Activated T-helper 17 cell treated with anti-CD3 and anti-CD28 coated beads, Interleukin-2, amount 50 U/mL, for 72 hours (primary cell): ENCODE measurements at regions not wholly inside any gene's neighbourhood (a gene's known extent, or its start where the extent isn't known, plus 50 kb on each side); places are given as distances from the start of the nearest gene placed in this dataset.

Experiments used
- ATAC-seq: fragments of 150-1000 bp; cut with Tn5 transposase; replicated peaks from 2 replicates; pipeline ENCODE4 v1.10.0; 2021; ENCODE audit warnings: mild to moderate bottlenecking, moderate library complexity
- H3K27ac Mint-ChIP-seq: one replicate; pipeline ENCODE4 v1.8.0; 2022; ENCODE audit warnings: mixed read lengths
- H3K27me3 Mint-ChIP-seq: one replicate; pipeline ENCODE4 v1.8.0; 2022; ENCODE audit warnings: mixed read lengths
- H3K36me3 Mint-ChIP-seq: one replicate; pipeline ENCODE4 v1.8.0; 2022; ENCODE audit warnings: low read depth, mild to moderate bottlenecking, mixed read lengths
- H3K4me1 Mint-ChIP-seq: one replicate; pipeline ENCODE4 v1.8.0; 2022; ENCODE audit warnings: mixed read lengths
- H3K4me3 Mint-ChIP-seq: one replicate; pipeline ENCODE4 v1.8.0; 2022; ENCODE audit warnings: mild to moderate bottlenecking, mixed read lengths
- H3K9me3 Mint-ChIP-seq: one replicate; pipeline ENCODE4 v1.8.0; 2022; ENCODE audit warnings: mixed read lengths

- Mint-ChIP-seq H3K36me3 (peaks cover 10% of the 10 kb centered on the region), H3K4me1 (peaks cover 71% of the 10 kb centered on the region), H3K9me3 (no peaks in the 10 kb centered on the region), H3K27ac (peak overlapping the region; percentile 20), H3K4me3 (no peak overlapping the region), H3K27me3 (no peaks in the 10 kb centered on the region)
- ATAC-seq, result no peak
Observed at GRCh38 chr2:134164306-134164705, 89.6 kb upstream of the MGAT5 start.

GRCh38 chr2:134167015-134167414 lies 86.9 kb upstream of the MGAT5 start:
- Mint-ChIP-seq H3K4me3 (no peak overlapping the region), H3K27ac (peak overlapping the region; percentile 20), H3K27me3 (no peaks in the 10 kb centered on the region), H3K4me1 (peaks cover 74% of the 10 kb centered on the region), H3K9me3 (no peaks in the 10 kb centered on the region), H3K36me3 (peaks cover 21% of the 10 kb centered on the region)
- ATAC-seq, result peak; percentile 35

DNA sequence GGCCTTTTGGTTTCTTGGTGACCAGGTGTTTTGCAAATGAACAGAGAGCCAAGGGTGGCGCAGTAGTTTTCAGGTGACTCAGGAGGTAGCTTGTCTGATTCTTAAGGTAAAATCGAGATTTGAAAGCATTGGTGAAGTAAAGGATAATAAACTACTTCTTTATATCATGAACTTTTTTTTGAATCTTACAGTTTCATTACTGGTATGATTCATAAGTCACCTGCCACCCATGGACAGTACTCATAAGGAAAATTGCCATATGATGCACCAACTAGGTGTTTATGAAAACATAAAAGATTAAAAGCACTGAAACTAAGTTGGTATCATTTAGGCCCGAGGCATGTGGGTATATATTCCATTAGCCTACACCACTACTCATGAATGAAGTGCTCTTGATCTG lies 84.1 kb upstream of the MGAT5 start:
- peak; percentile 91 for ATAC-seq
- no peaks in the 10 kb centered on the region for H3K27me3 Mint-ChIP-seq
- H3K27ac Mint-ChIP-seq, result peak overlapping the region; percentile 78
- H3K4me1 Mint-ChIP-seq, result peaks cover 72% of the 10 kb centered on the region
- H3K36me3 Mint-ChIP-seq, result peaks cover 22% of the 10 kb centered on the region
- H3K4me3 Mint-ChIP-seq, result peak overlapping the region; percentile 68
- H3K9me3 Mint-ChIP-seq, result no peaks in the 10 kb centered on the region

DNA sequence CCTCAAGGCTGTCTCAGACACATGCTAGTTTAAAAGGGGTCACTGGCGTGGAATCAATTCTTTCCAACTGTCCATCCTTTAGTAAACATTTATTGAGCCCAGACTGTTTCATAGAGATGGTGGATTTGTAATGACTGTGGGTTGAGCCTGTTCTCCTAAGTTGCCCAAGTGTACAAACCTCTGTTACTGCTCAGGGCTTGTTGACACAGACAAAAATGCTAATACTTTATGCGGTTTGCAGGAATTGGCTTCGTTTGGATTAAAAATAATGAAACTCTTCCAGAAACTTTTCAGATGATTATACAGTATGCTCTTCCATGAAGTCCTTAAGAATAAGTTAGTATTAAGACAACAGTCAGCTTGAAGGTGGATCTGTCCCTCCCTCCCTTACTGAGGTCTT lies 83.6 kb upstream of the MGAT5 start:
- ATAC-seq, result no peak
- H3K36me3 Mint-ChIP-seq, result peaks cover 17% of the 10 kb centered on the region
- peaks cover 69% of the 10 kb centered on the region for H3K4me1 Mint-ChIP-seq
- peak overlapping the region; percentile 78 for H3K27ac Mint-ChIP-seq
- no peaks in the 10 kb centered on the region for H3K9me3 Mint-ChIP-seq
- H3K4me3 Mint-ChIP-seq, result peak overlapping the region; percentile 68
- no peaks in the 10 kb centered on the region for H3K27me3 Mint-ChIP-seq

DNA sequence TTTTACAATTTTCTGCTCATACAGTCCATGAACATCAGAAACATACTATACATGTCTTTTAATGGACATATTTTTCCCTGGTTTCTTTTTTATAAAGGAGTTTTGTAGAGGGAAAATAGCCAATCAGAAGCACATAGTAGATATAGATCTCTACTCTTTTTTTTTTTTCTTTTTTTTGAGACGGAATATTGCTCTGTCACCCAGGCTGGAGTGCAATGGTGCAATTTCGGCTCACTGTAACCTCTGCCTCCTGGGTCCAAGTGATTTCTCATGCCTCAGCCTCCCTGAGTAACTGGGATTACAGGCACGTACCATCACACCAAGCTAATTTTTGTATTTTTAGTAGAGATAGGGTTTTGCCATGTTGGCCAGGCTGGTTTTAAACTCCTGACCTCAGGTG lies 83.2 kb upstream of the MGAT5 start:
- peak overlapping the region; percentile 68 for H3K4me3 Mint-ChIP-seq
- no peaks in the 10 kb centered on the region for H3K9me3 Mint-ChIP-seq
- peaks cover 16% of the 10 kb centered on the region for H3K36me3 Mint-ChIP-seq
- H3K4me1 Mint-ChIP-seq, result peaks cover 71% of the 10 kb centered on the region
- H3K27me3 Mint-ChIP-seq, result no peaks in the 10 kb centered on the region
- no peak for ATAC-seq
- peak overlapping the region; percentile 78 for H3K27ac Mint-ChIP-seq

- H3K27ac Mint-ChIP-seq, result peak overlapping the region; percentile 65
- H3K4me1 Mint-ChIP-seq, result peaks cover 76% of the 10 kb centered on the region
- peaks cover 21% of the 10 kb centered on the region for H3K36me3 Mint-ChIP-seq
- no peaks in the 10 kb centered on the region for H3K27me3 Mint-ChIP-seq
- ATAC-seq, result no peak
- peak overlapping the region; percentile 44 for H3K4me3 Mint-ChIP-seq
- H3K9me3 Mint-ChIP-seq, result no peaks in the 10 kb centered on the region
Observed at GRCh38 chr2:134173338-134174016, 80.4 kb upstream of the MGAT5 start.

DNA sequence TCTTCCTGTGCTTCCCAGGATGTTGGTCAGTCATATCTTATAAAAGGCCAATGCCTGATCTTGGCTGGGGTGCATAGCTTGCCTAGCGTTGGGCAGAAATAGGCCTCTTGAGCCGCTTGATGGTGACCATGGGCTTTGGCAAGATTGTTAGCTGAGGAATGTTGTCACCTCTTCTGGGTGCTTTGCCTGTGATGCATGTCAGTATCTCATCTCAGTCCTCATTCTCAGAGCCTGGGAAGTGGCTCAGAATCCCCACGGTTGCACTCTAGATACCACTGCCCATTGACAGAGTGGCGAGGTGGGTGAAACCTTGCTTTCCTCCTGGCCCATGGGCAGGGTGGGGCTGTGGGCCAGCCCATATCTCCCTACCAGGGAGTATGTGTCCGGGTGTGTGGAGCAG lies 79.2 kb upstream of the MGAT5 start:
- no peak for ATAC-seq
- Mint-ChIP-seq H3K4me3 (peak overlapping the region; percentile 44), H3K9me3 (no peaks in the 10 kb centered on the region), H3K36me3 (peaks cover 21% of the 10 kb centered on the region), H3K27ac (peak overlapping the region; percentile 65), H3K4me1 (peaks cover 80% of the 10 kb centered on the region), H3K27me3 (no peaks in the 10 kb centered on the region)

GRCh38 chr2:134175834-134176233 lies 78.0 kb upstream of the MGAT5 start:
- Mint-ChIP-seq H3K27ac (peak overlapping the region; percentile 65), H3K36me3 (peaks cover 21% of the 10 kb centered on the region), H3K27me3 (no peaks in the 10 kb centered on the region), H3K9me3 (no peaks in the 10 kb centered on the region), H3K4me1 (peaks cover 79% of the 10 kb centered on the region), H3K4me3 (no peak overlapping the region)
- ATAC-seq, result no peak

- Mint-ChIP-seq H3K27me3 (no peaks in the 10 kb centered on the region), H3K36me3 (peaks cover 10% of the 10 kb centered on the region), H3K27ac (peak overlapping the region; percentile 74), H3K4me1 (peaks cover 84% of the 10 kb centered on the region), H3K9me3 (no peaks in the 10 kb centered on the region), H3K4me3 (peak overlapping the region; percentile 32)
- no peak for ATAC-seq
Observed at GRCh38 chr2:134177351-134177931, 76.4 kb upstream of the MGAT5 start.

GRCh38 chr2:134178138-134178877 lies 75.6 kb upstream of the MGAT5 start:
- Mint-ChIP-seq H3K9me3 (no peaks in the 10 kb centered on the region), H3K4me1 (peaks cover 78% of the 10 kb centered on the region), H3K36me3 (peaks cover 9% of the 10 kb centered on the region), H3K27me3 (no peaks in the 10 kb centered on the region), H3K4me3 (peak overlapping the region; percentile 32), H3K27ac (peak overlapping the region; percentile 74)
- ATAC-seq, result no peak

DNA sequence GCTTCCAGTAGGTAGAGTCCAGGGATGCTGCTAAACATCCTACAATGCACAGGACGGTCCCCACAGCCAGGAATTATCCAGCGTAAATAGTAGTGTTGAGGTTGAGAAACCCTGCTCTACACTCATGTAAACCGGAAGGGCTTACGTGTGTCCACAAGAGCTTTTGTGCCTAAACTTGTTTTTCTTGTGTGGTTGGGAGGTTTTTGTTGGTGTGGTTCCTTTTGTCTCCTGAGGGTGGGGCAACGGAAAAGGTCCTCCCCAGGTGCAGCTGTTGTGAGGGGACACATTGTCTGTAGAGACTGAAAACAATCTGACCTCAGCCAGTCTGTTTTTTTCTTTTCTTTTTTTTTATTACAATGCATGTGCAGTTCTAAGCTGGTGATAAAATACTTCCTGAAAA lies 72.7 kb upstream of the MGAT5 start:
- peak overlapping the region; percentile 94 for H3K27ac Mint-ChIP-seq
- peak; percentile 84 for ATAC-seq
- no peaks in the 10 kb centered on the region for H3K9me3 Mint-ChIP-seq
- H3K4me1 Mint-ChIP-seq, result peaks cover 80% of the 10 kb centered on the region
- peak overlapping the region; percentile 76 for H3K4me3 Mint-ChIP-seq
- no peaks in the 10 kb centered on the region for H3K27me3 Mint-ChIP-seq
- H3K36me3 Mint-ChIP-seq, result peaks cover 28% of the 10 kb centered on the region

GRCh38 chr2:134183679-134184078 lies 70.2 kb upstream of the MGAT5 start:
- H3K36me3 Mint-ChIP-seq, result peaks cover 30% of the 10 kb centered on the region
- no peaks in the 10 kb centered on the region for H3K9me3 Mint-ChIP-seq
- peak overlapping the region; percentile 67 for H3K27ac Mint-ChIP-seq
- peak overlapping the region; percentile 68 for H3K4me3 Mint-ChIP-seq
- no peaks in the 10 kb centered on the region for H3K27me3 Mint-ChIP-seq
- peaks cover 73% of the 10 kb centered on the region for H3K4me1 Mint-ChIP-seq
- peak; percentile 21 for ATAC-seq

DNA sequence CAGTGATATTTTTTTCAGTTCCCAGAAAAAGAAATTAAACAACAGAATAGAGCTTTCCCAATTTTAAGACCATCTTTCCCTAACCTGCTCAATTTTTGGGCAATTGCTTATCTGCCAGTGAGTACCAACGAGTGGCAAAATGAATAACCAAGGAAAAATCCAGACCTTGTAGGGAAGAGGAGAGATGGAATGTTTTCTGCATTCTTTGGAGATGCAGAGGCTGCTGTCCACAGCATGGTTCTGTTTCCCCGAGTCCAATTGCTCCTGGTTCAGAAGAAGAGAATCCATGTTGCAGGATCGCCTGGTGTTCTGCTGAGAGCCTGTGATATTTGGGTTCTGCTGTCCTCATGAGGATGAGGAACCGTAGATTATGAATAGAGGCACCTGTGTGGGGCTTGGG lies 68.2 kb upstream of the MGAT5 start:
- H3K9me3 Mint-ChIP-seq, result no peaks in the 10 kb centered on the region
- peak overlapping the region; percentile 47 for H3K27ac Mint-ChIP-seq
- H3K27me3 Mint-ChIP-seq, result no peaks in the 10 kb centered on the region
- H3K4me1 Mint-ChIP-seq, result peaks cover 64% of the 10 kb centered on the region
- H3K4me3 Mint-ChIP-seq, result peak overlapping the region; percentile 68
- no peak for ATAC-seq
- H3K36me3 Mint-ChIP-seq, result peaks cover 37% of the 10 kb centered on the region

- ATAC-seq, result peak; percentile 70
- H3K4me3 Mint-ChIP-seq, result no peak overlapping the region
- H3K36me3 Mint-ChIP-seq, result peaks cover 41% of the 10 kb centered on the region
- H3K9me3 Mint-ChIP-seq, result peaks cover 4% of the 10 kb centered on the region
- H3K27ac Mint-ChIP-seq, result no peak overlapping the region
- peaks cover 46% of the 10 kb centered on the region for H3K4me1 Mint-ChIP-seq
- no peaks in the 10 kb centered on the region for H3K27me3 Mint-ChIP-seq
Observed at GRCh38 chr2:134189009-134189720, 64.7 kb upstream of the MGAT5 start.
